ENCODE measurements at regions not wholly inside any gene's neighbourhood (a gene's known extent, or its start where the extent isn't known, plus 50 kb on each side); places are given as distances from the start of the nearest gene placed in this dataset.

DNA sequence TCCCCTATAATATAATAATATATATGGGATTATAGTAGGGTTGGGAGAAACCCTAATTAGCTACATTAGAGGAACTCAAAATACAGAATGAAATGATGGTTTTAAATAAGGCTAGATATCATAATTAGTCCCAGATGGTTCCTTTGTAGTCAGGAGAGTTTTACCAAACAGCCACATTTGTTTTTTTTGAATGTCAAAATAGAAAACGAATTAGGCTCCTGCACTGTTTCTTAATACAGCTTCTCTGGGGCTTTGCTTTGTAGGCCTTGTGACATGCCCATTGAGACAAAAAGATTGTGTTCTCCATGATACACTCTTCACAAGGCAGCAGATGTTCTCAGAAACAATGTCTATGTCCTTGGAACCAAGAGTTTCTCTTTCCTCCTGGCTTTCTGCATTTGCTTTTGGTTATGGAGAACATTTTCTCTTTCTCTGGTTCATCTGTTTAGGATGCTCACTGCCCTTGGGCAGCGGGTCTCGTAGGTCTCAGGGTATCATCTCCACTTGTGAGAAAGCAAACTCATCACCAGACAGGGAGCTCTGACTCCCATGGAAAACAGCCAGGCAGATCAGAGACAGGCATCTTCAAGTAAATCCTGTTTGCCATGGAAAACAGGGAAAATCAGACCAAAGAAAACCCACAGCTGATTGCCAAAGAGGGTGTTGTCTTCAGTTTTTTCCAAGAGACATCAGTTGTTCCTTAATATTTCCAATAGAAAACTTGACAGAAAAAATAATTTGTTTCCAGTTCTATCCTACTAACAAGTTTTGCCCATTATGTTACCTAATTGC, 54.1 kb upstream of the RPS23 start:
- intact Hi-C loops (cut with DNase I; ENCODE audit: low total_unique reads): no loop called here
- no peak for TF ChIP-seq CTCF (IDR thresholded peaks at IDR 0.05)

GRCh38 chr5:82331557-82331956, 53.4 kb upstream of the RPS23 start:
- no peak for TF ChIP-seq CTCF (IDR thresholded peaks at IDR 0.05)
- Histone ChIP-seq H3K27me3 (no peaks in the 10 kb centered on the region), H3K4me1 (peaks cover 5 to 72% (median 40%) of the 10 kb centered on the region in 4 donors), H3K4me3 (no peak overlapping the region), H3K36me3 (no peaks in the 10 kb centered on the region), H3K9me3 (no peaks in the 10 kb centered on the region), H3K27ac (peak overlapping the region; percentile 89 to 90)
- DNase-seq: no peak
- intact Hi-C loops (cut with DNase I; ENCODE audit: low total_unique reads): no loop called here

More for the DNA sequence above, 54.1 kb upstream of the RPS23 start:
- Histone ChIP-seq H3K4me1 (peaks cover 5 to 79% (median 42%) of the 10 kb centered on the region in 4 donors), H3K27me3 (no peaks in the 10 kb centered on the region), H3K4me3 (no peak overlapping the region), H3K9me3 (no peaks in the 10 kb centered on the region), H3K27ac (peak overlapping the region; percentile 89 to 90), H3K36me3 (no peaks in the 10 kb centered on the region)
- no peak for DNase-seq

- no peak for TF ChIP-seq CTCF (IDR thresholded peaks at IDR 0.05)
- no peak for DNase-seq
- Histone ChIP-seq H3K27me3 (no peaks in the 10 kb centered on the region), H3K36me3 (no peaks in the 10 kb centered on the region), H3K4me1 (peaks cover 5 to 64% (median 33%) of the 10 kb centered on the region in 4 donors), H3K9me3 (no peaks in the 10 kb centered on the region), H3K4me3 (no peak overlapping the region), H3K27ac (peak overlapping the region; percentile 89 to 90)
- intact Hi-C loops (cut with DNase I; ENCODE audit: low total_unique reads): no loop called here
These were observed 52.5 kb upstream of the RPS23 start for GRCh38 chr5:82330530-82331270.

DNA sequence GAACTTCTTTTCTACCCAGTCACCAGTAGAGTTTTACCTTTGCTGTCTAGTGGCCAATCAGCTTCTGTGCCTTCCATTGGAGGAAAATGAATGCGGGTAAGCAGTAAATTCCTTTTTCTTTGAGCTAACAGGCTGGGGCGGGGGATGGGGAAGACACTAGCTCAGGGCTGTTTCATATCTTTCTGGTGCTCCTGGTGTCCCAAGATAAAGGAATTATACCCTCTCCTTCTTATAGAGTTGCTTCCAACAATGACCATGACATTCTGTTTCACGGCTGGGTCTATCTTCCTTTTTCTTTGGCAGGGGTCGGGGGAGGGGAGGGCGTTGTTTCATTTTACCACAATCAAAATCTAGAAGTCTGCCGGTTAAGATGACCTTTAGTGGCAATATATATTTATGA, 51.2 kb upstream of the RPS23 start:
- intact Hi-C loops (cut with DNase I; ENCODE audit: low total_unique reads): no loop called here
- Histone ChIP-seq H3K4me1 (peaks cover 5 to 52% (median 22%) of the 10 kb centered on the region in 4 donors), H3K27ac (peak overlapping the region in 1 of 2 donors; percentile 90), H3K36me3 (no peaks in the 10 kb centered on the region), H3K4me3 (no peak overlapping the region), H3K9me3 (no peaks in the 10 kb centered on the region), H3K27me3 (no peaks in the 10 kb centered on the region)
- no peak for TF ChIP-seq CTCF (IDR thresholded peaks at IDR 0.05)
- DNase-seq: no peak

Data from tibial artery (tissue), 4 donors.